Aorta (tissue), 5 donors: ENCODE measurements at regions not wholly inside any gene's neighbourhood (a gene's known extent, or its start where the extent isn't known, plus 50 kb on each side); places are given as distances from the start of the nearest gene placed in this dataset.

Experiments
- ATAC-seq: fragments of 200-7000 bp; cut with Tn5 transposase; one replicate; pipeline ENCODE4 v1.9.1; 2022; ENCODE audit warnings: moderate library complexity; ENCODE audit not compliant: low FRiP score
- DNase-seq, 2 donors: peaks; one replicate each; pipeline ENCODE4 v3.0.0-alpha.2; 2020
- H3K27ac ChIP-seq, 2 donors: one replicate each; pipeline ENCODE4 v1.5.1; 2013; ENCODE audit warnings: low read length in 2 of 2, mild to moderate bottlenecking in 2 of 2, moderate library complexity in 2 of 2, control low read depth in 1 of 2, inconsistent platforms in 1 of 2, low read depth in 1 of 2
- H3K27me3 ChIP-seq, 2 donors: one replicate each; pipeline ENCODE4 v1.6.1; 2013; ENCODE audit warnings: control low read depth in 1 of 2, low read length in 1 of 2, mild to moderate bottlenecking in 1 of 2, moderate library complexity in 1 of 2; ENCODE audit not compliant: insufficient read depth in 2 of 2, control insufficient read depth in 1 of 2
- H3K36me3 ChIP-seq, 2 donors: one replicate each; pipeline ENCODE4 v1.6.1; 2013; ENCODE audit warnings: control low read depth in 1 of 2, low read length in 1 of 2, mild to moderate bottlenecking in 1 of 2; ENCODE audit not compliant: insufficient read depth in 2 of 2, control insufficient read depth in 1 of 2
- H3K4me1 ChIP-seq, 2 donors: one replicate each; pipeline ENCODE4 v1.6.1; 2013; ENCODE audit warnings: low read length in 2 of 2, control low read depth in 1 of 2, mild to moderate bottlenecking in 1 of 2, moderate library complexity in 1 of 2; ENCODE audit not compliant: insufficient read depth in 2 of 2, control insufficient read depth in 1 of 2
- H3K4me3 ChIP-seq, 2 donors: one replicate each; pipeline ENCODE4 v1.5.1; 2013; ENCODE audit warnings: low read length in 2 of 2, control low read depth in 1 of 2, mild to moderate bottlenecking in 1 of 2
- H3K9me3 ChIP-seq: one replicate; pipeline ENCODE4 v1.6.1; 2013; ENCODE audit warnings: mild to moderate bottlenecking, low read length; ENCODE audit not compliant: control insufficient read depth
- WGBS, 2 donors: extraction: QIAGEN DNeasy Blood & Tissue Kit; methylation state at CpG; one replicate each; pipeline ENCODE4 v1.1.7; 2013; 5-methylcytosine and 5-hydroxymethylcytosine counted together
- intact Hi-C, 2 donors: fragments of 100-400 bp; cut with DNase I; formaldehyde crosslinking; loops; one replicate each; pipeline versions ENCODE4 v1.14.2 to v1.15.0; 2022
- donor health status: healthy with polysubstance abuse.
- donor health status: Bipolar disorder and iron deficiency.
- donor health status: DM: no; HTN: no; CAD: no.
- donor health status: DM: no; HTN: no; CAD: no.
- donor health status: DM: yes; HTN: yes; CAD: no.

DNA sequence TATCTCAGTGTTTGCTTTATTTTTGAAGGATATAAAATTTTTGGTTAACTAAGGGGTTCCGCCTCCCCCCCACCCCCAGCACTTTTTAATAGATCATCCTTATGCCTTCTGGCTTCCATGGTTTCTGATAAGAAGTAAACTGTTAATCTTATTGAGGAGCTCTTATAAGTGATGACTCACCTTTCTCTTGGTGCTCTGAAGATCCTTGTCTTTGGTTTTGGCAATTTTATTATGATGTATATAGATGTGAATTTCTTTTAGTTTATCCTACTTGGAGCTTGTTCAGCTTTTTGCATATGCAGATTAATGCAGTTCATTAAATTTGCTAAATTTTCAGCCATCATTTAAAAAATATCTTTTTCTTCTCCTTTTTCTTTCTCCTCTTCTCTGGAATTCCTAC is 91.7 kb upstream of the CTAGE1 start:
- H3K4me3 ChIP-seq = no peak overlapping the region

DNA sequence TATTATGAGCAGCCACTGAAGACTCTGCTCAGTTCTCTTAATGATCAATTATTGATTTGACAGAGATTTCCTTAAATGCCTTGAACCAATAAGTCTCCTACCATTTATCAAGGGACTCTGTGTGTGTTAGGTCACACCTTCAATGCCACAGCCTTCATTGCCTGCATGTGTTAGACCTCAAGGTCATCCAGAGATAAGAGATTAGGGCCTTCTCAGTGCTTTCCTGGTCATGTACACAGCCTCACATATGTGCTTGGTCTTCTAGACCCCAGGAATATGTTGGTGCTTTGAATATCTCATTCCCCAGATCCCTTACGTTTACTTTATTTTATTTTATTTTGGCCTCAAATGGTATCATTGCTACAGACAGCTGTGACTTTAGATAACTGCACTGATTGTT is 93.0 kb upstream of the CTAGE1 start:
- no peak overlapping the region for H3K4me3 ChIP-seq
- no peaks in the 10 kb centered on the region for H3K36me3 ChIP-seq
- H3K27ac ChIP-seq = no peak overlapping the region
- no peak for DNase-seq
- ATAC-seq = no peak
- no peaks in the 10 kb centered on the region for H3K4me1 ChIP-seq
- 76 to 85% methylated on average over 1 of the region's 1 CpG for WGBS, 2 donors
- no peaks in the 10 kb centered on the region for H3K27me3 ChIP-seq
- intact Hi-C loops = no loop called here
- no peaks in the 10 kb centered on the region for H3K9me3 ChIP-seq

More for the DNA sequence above, 91.7 kb upstream of the CTAGE1 start:
- no peak overlapping the region for H3K27ac ChIP-seq
- DNase-seq (no peak), ATAC-seq (no peak)
- H3K4me1 ChIP-seq = no peaks in the 10 kb centered on the region
- intact Hi-C loops = no loop called here
- H3K9me3 ChIP-seq = no peaks in the 10 kb centered on the region
- no peaks in the 10 kb centered on the region for H3K27me3 ChIP-seq
- no peaks in the 10 kb centered on the region for H3K36me3 ChIP-seq
- 0% methylated on average over 1 of the region's 1 CpG for WGBS, 2 donors

GRCh38 chr18:22513721-22514481 is 96.2 kb upstream of the CTAGE1 start:
- intact Hi-C loops = no loop called here
- Histone ChIP-seq H3K4me3 (no peak overlapping the region), H3K27ac (no peak overlapping the region), H3K4me1 (no peaks in the 10 kb centered on the region), H3K9me3 (no peaks in the 10 kb centered on the region), H3K36me3 (no peaks in the 10 kb centered on the region), H3K27me3 (no peaks in the 10 kb centered on the region)
- DNase-seq (no peak), ATAC-seq (no peak)
- WGBS, 2 donors = 99% methylated on average over 4 of the region's 4 CpGs

- ATAC-seq = no peak
- no peaks in the 10 kb centered on the region for H3K36me3 ChIP-seq
- 90 to 91% methylated on average over 4 of the region's 4 CpGs for WGBS, 2 donors
These were observed 96.9 kb upstream of the CTAGE1 start for GRCh38 chr18:22514655-22515054.

GRCh38 chr18:22515250-22515649 is 97.5 kb upstream of the CTAGE1 start:
- Histone ChIP-seq H3K36me3 (no peaks in the 10 kb centered on the region), H3K4me3 (no peak overlapping the region), H3K9me3 (no peaks in the 10 kb centered on the region), H3K4me1 (no peaks in the 10 kb centered on the region), H3K27ac (no peak overlapping the region), H3K27me3 (no peaks in the 10 kb centered on the region)
- intact Hi-C loops = no loop called here
- 97% methylated on average over 9 of the region's 9 CpGs for WGBS, 2 donors
- no peak for DNase-seq
- no peak for ATAC-seq

More at GRCh38 chr18:22514655-22515054, 96.9 kb upstream of the CTAGE1 start:
- no peak overlapping the region for H3K4me3 ChIP-seq
- no peaks in the 10 kb centered on the region for H3K4me1 ChIP-seq
- no peaks in the 10 kb centered on the region for H3K27me3 ChIP-seq
- no peaks in the 10 kb centered on the region for H3K9me3 ChIP-seq
- no peak overlapping the region for H3K27ac ChIP-seq
- intact Hi-C loops = no loop called here
- DNase-seq = no peak

DNA sequence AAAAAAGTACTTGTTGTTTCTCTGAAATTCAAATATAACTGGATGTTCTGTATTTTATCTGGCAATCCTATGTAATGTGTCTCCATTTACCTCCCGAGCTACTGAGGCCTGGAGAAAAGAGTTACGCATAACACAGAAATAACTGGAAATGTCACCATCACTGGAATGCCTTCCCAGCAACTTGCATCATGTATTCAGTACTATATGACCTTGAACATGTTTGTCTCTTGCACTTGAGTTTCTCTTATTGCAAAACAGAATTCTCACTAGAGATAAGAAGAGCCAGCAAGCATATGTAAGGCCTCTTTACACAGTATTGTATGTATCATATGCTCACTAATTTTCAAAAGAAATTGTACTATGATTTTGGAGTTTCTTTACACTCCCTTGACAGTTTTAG is 99.6 kb upstream of the CTAGE1 start:
- Histone ChIP-seq H3K4me3 (no peak overlapping the region), H3K9me3 (no peaks in the 10 kb centered on the region), H3K4me1 (no peaks in the 10 kb centered on the region), H3K27ac (no peak overlapping the region), H3K27me3 (no peaks in the 10 kb centered on the region), H3K36me3 (no peaks in the 10 kb centered on the region)
- ATAC-seq (no peak), DNase-seq (no peak)
- intact Hi-C loops = no loop called here
- WGBS, 2 donors = 66 to 73% methylated on average over 2 of the region's 2 CpGs

GRCh38 chr18:22521026-22521707 is 103.5 kb upstream of the CTAGE1 start:
- no peak for DNase-seq
- no peaks in the 10 kb centered on the region for H3K36me3 ChIP-seq
- H3K4me3 ChIP-seq = no peak overlapping the region
- H3K27me3 ChIP-seq = no peaks in the 10 kb centered on the region
- intact Hi-C loops = loop anchor here in 1 of 2 donors (5.0 kb wide), 1 partner anchor 34 kb away; no protein-coding TSS in a partner anchor
- 71% methylated on average over 6 of the region's 6 CpGs for WGBS, 2 donors
- no peaks in the 10 kb centered on the region for H3K9me3 ChIP-seq
- H3K4me1 ChIP-seq = no peaks in the 10 kb centered on the region
- H3K27ac ChIP-seq = no peak overlapping the region
- ATAC-seq = no peak

GRCh38 chr18:22523481-22523880 is 105.8 kb upstream of the CTAGE1 start:
- WGBS, 2 donors = 78 to 87% methylated on average over 2 of the region's 2 CpGs
- Histone ChIP-seq H3K27ac (no peak overlapping the region), H3K36me3 (no peaks in the 10 kb centered on the region), H3K9me3 (no peaks in the 10 kb centered on the region), H3K4me3 (no peak overlapping the region), H3K4me1 (no peaks in the 10 kb centered on the region), H3K27me3 (no peaks in the 10 kb centered on the region)
- ATAC-seq (no peak), DNase-seq (no peak)
- intact Hi-C loops = loop anchor here in 1 of 2 donors (5.0 kb wide), 1 partner anchor 36 kb away; no protein-coding TSS in a partner anchor

- Histone ChIP-seq H3K9me3 (no peaks in the 10 kb centered on the region), H3K36me3 (no peaks in the 10 kb centered on the region), H3K4me1 (no peaks in the 10 kb centered on the region), H3K27me3 (no peaks in the 10 kb centered on the region), H3K4me3 (no peak overlapping the region), H3K27ac (no peak overlapping the region)
- ATAC-seq (no peak), DNase-seq (no peak)
- WGBS, 2 donors = 46 to 48% methylated on average over 6 of the region's 6 CpGs
- intact Hi-C loops = loop anchor here in 1 of 2 donors (5.0 kb wide), 1 partner anchor 37 kb away; no protein-coding TSS in a partner anchor
These were observed 107.1 kb upstream of the CTAGE1 start for GRCh38 chr18:22524783-22525182.
